Stimulated activated CD4-positive, alpha-beta T cell treated with anti-CD3 and anti-CD28 coated beads, Interleukin-1b, Interleukin-23, amount 100 ng/mL, for 24 hours (primary cell): ENCODE measurements at regions not wholly inside any gene's neighbourhood (a gene's known extent, or its start where the extent isn't known, plus 50 kb on each side); places are given as distances from the start of the nearest gene placed in this dataset.

Experiments
- DNase-seq, 4 experiments: peaks; one replicate each; pipeline ENCODE4 v3.0.0-alpha.2; 2020; ENCODE audit warnings: low read depth in 4 of 4, low spot score in 1 of 4

DNA sequence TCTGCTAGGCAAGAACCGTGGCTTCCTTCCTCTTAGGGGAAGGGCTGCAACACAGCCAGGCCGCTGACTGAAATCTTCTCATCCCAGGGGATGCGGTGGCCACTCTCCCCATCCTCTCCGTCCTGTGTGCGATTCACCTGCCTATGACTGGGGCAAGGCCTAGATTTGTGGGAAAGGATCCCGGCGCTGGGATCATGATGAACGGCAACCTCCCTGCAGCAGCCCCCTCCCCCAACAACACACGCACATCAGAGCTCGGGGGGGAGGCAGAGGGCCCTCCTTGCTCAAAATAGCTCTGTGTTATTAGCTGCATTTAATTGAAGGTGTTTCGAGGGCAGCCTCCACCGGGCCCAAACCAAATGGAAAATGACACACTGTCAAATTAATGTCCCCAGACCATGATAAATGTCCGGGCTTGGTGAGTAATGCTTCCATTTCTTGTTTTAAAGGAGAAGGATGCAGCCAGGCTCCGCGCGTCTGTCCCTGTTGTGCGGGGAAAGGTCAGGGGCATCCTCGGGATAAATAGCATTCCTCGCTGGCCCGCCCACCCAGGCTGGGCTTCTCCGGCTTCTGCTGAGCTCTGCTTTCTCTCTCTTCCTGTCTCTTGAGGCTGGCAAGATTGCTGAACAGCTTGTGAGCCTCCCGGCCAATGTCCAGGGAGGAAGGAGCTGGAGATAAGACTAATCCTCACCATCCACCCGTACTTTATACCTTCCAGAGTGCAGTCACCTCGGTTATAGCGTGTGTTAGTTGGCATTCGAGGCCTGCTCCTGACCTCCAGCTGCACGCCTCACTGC is 56.4 kb upstream of the TLE3 start:
- no peak for DNase-seq

DNA sequence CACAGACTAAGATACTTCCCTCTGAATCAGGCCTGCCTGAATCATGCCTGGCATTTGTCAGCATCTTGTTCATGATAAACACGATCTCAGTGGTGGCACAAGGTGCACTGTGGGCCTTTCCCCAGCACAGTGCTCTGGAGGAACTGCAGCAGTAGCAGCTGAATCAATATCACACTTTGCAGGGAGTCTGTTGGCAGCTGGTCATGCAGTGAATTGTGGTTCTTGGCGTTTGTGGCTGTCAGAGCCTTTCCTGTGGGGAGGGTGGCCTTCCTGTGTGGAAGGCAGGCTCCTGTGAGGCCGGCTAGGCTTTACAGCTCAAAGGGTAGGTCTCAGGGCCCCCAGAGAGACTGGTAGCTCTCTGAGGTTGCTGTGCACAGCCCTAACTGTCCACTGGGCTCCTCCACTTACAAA is 54.4 kb upstream of the TLE3 start:
- no peak for DNase-seq

DNA sequence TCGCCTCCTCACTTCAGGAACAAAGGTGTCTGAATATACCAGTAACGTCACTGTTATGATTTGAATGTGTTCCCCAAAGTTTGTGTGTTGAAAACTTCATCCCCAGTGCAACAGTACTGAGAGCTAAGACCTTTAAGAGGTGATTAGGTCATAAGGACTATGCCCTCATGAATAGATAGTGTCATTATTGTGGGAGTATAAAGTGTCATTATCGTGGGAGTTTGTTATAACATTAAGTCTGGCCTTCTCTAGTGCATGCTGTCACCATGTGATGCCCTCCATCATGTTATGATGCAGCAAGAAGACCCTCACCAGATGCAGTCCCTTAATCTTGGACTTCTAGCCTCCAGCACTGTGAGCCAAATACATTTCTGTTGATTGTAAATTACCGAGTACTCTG is 53.7 kb upstream of the TLE3 start:
- no peak for DNase-seq

DNA sequence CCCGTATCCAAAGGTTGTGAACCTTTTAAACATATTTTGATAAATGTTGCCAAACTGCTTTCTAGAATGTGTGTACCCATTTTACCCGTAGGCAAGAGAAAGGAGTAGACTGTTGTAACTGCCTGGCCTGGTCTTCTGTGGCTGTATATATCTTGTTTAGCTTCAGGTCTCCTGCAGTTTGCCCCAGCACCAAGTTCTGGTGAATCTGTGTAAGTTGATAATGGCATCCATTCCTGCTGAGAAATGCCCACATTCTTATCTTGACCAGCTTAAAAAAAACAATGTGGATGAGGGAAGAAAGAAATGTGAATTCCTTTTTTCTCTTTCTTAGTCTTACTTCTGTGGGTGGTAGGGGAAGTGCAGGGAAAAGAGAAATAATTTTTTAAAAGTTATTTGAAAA is 53.3 kb upstream of the TLE3 start:
- no peak for DNase-seq

DNA sequence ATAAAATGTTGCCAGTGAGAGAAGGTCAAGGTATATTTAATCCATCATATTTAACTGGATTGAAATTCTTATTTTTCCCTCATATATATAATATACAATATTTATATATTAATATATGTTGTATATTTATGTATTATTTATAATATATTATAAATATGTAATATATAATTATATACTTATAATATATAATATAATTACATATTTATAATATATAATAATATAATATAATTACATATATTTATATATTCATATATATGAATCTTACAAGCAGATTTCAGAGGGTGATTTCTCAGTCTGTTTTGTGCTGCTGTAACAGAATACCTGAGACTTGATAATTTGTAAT is 52.7 kb upstream of the TLE3 start:
- no peak for DNase-seq

DNA sequence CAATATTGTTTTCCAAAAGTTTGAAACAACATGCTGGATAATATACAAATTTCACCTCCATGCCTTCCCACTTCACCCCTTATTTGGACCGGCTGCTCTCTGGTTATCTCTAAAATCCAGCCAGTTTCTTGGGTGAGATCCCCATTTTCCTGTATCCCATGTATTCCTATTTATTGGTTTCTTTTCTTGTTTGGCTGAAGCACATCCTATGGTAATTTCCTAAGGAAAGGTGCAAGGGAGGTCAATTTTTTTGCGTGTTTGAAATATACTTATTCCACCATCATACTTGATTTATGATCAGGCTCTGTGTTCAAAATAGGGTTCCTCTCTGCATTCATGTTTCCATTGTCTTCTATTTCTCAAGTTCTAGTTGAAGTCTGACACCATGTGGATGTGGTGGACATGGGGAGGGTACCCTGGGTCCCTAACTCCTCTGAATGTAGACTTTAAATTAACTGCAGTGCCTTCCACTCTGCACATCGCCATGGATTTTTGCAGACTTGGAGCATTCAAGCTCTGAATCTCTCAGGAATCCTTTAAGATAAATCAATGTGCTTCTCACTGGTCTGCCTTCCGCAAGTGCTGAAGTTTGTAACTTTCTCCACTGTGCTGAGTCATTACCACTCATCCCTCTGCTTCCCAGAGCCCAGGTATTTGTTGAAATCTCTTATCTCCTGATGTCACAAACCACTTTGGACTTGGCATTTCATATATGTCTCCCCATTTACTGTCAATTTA is 52.1 kb upstream of the TLE3 start:
- no peak for DNase-seq

DNA sequence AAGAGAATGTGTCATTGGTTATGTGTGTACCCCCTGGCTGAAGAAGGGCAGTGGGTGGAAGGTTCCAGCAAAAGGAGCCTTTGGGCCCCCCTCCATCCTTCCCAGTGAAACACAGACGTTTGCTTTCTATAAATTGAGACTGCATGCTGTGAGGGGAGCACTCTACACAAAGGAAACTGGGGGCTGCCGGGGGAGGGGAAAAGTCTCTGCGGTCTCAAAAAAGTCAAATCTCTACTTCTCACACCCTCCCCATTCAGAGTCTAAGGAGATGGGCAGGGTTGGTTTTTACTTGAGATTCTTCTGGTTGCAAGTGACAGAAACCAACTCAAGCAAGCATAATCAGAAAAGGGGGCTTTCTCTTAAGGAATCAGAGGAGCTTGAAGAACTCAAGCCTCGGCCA is 50.1 kb upstream of the TLE3 start:
- DNase-seq, result no peak
